ENCODE measurements at regions not wholly inside any gene's neighbourhood (a gene's known extent, or its start where the extent isn't known, plus 50 kb on each side); places are given as distances from the start of the nearest gene placed in this dataset.
"Not testable (repeated sequence)": the region's sequence is repeated elsewhere in the genome, so short reads cannot be mapped to it uniquely, and the experiment has no call there.

DNA sequence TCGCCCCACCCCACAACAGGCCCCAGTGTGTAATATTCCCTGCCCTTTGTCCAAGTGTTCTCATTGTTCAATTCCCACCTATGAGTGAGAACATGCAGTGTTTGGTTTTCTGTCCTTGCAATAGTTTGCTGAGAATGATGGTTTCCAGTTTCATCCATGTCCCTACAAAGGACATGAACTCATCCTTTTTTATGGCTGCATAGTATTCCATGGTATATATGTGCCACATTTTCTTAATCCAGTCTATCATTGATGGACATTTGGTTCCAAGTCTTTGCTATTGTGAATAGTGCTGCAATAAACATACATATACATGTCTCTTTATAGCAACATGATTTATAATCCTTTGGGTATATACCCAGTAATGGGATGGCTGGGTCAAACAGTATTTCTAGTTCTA, 132.7 kb downstream of the SNX10 start:
- H3K27ac ChIP-seq (ENCODE audit: insufficient read depth, low read length); H3K36me3 ChIP-seq (ENCODE audit: control insufficient read depth, insufficient read depth, low read length); H3K4ac ChIP-seq (ENCODE audit: low read depth, low read length); H4K5ac ChIP-seq (ENCODE audit: low read depth, low read length); H3K23ac ChIP-seq (ENCODE audit: low read depth, low read length); BruUV-seq (replicated peaks); H3K9me1 ChIP-seq (ENCODE audit: insufficient read depth, low read length); H3K14ac ChIP-seq (replicated peaks; ENCODE audit: low read depth, low read length); POLR2A ChIA-PET (ENCODE audit: unreplicated experiment); ATAC-seq (ENCODE audit: low read depth); H3K56ac ChIP-seq (ENCODE audit: extremely low read depth, insufficient read depth, low read length); H3K4me3 ChIP-seq (ENCODE audit: insufficient read depth, low read depth, low read length); H2BK15ac ChIP-seq (ENCODE audit: low read depth, low read length); H3K79me1 ChIP-seq (ENCODE audit: low read depth in 1 of 2, low read length in 2 of 2); H4K8ac ChIP-seq (ENCODE audit: low read depth in 2 of 2, low read length in 2 of 2); H2AK9ac ChIP-seq (replicated peaks; ENCODE audit: low read depth, low read length, poor library complexity); H3K27me3 ChIP-seq (ENCODE audit: control insufficient read depth, insufficient read depth, low read length); H4K20me1 ChIP-seq (ENCODE audit: insufficient read depth, low read length); H2AFZ ChIP-seq (replicated peaks; ENCODE audit: low read length, poor library complexity); DNase-seq; intact Hi-C loops (cut with micrococcal nuclease); in situ Hi-C loops (cut with MboI; ENCODE audit: low sequenced_read_pairs); H2AK5ac ChIP-seq (ENCODE audit: low read depth, low read length); H2BK20ac ChIP-seq (ENCODE audit: low read depth, low read length); H3K4me2 ChIP-seq (ENCODE audit: low read depth, low read length); H3K18ac ChIP-seq (ENCODE audit: low read depth, low read length); H4K91ac ChIP-seq (ENCODE audit: insufficient read depth, low read depth, low read length); dilution Hi-C loops (cut with HindIII; ENCODE audit: low sequenced_read_pairs, unreplicated experiment); H2BK5ac ChIP-seq (ENCODE audit: low read depth, low read length, poor library complexity, severe bottlenecking); CTCF ChIA-PET; H3K9me3 ChIP-seq (ENCODE audit: control insufficient read depth, insufficient read depth, low read length); H3K4me1 ChIP-seq (ENCODE audit: control insufficient read depth, insufficient read depth, low read length); H3K9ac ChIP-seq (ENCODE audit: low read depth, low read length); H2BK120ac ChIP-seq (ENCODE audit: low read depth, low read length): not testable (repeated sequence)
- no CpG with 5 or more reads among the region's 1 CpG for WGBS, 2 experiments (ENCODE audit: extremely low coverage in 2 of 2, insufficient read length in 1 of 2)
